DND-41 (cell line): ENCODE measurements at regions not wholly inside any gene's neighbourhood (a gene's known extent, or its start where the extent isn't known, plus 50 kb on each side); places are given as distances from the start of the nearest gene placed in this dataset.
"Not testable (repeated sequence)": the region's sequence is repeated elsewhere in the genome, so short reads cannot be mapped to it uniquely, and the experiment has no call there.

Source experiments
- ATAC-seq: fragments of 200-7000 bp; cut with Tn5 transposase; 3 replicates; pipeline ENCODE4 v1.9.1; 2021; ENCODE audit warnings: low read depth; ENCODE audit not compliant: insufficient read depth
- DNase-seq: peaks from one replicate; pipeline ENCODE4 v3.0.0-alpha.2; 2020
- H2AFZ ChIP-seq: 2 replicates; pipeline ENCODE4 v1.6.0; 2012; ENCODE audit warnings: low read depth, low read length
- H3K27ac ChIP-seq: 2 replicates; pipeline ENCODE4 v1.5.1; 2012; ENCODE audit warnings: low read length, inconsistent platforms
- H3K27me3 ChIP-seq: fragments of 200-600 bp; sonication (generic); 2 replicates; pipeline ENCODE4 v1.6.0; 2012; ENCODE audit warnings: low read length, mild to moderate bottlenecking, inconsistent platforms; ENCODE audit not compliant: insufficient read depth, poor library complexity
- H3K36me3 ChIP-seq: 2 replicates; pipeline ENCODE4 v1.5.1; 2012; ENCODE audit warnings: low read length, inconsistent platforms; ENCODE audit not compliant: insufficient read depth
- H3K4me1 ChIP-seq: 2 replicates; pipeline ENCODE4 v1.5.1; 2012; ENCODE audit warnings: mild to moderate bottlenecking, low read length; ENCODE audit not compliant: insufficient read depth
- H3K4me2 ChIP-seq: 2 replicates; pipeline ENCODE4 v1.6.0; 2012; ENCODE audit warnings: mild to moderate bottlenecking, moderate library complexity, low read length, inconsistent platforms; ENCODE audit not compliant: insufficient read depth
- H3K4me3 ChIP-seq, 2 experiments: fragments of 200-600 bp in 1 of 2; shearing (Covaris generic) in 1 of 2; 2 replicates each; pipeline ENCODE4 v1.5.1; 2012 to 2016; ENCODE audit warnings: inconsistent platforms in 2 of 2, low read length in 2 of 2, mild to moderate bottlenecking in 2 of 2, low read depth in 1 of 2, moderate library complexity in 1 of 2
- H3K79me2 ChIP-seq: 2 replicates; pipeline ENCODE4 v1.6.0; 2012; ENCODE audit warnings: low read length, inconsistent platforms; ENCODE audit not compliant: insufficient read depth
- H3K9ac ChIP-seq: 2 replicates; pipeline ENCODE4 v1.6.0; 2012; ENCODE audit warnings: low read depth, mild to moderate bottlenecking, inconsistent platforms, low read length, moderate library complexity
- H3K9me3 ChIP-seq: 2 replicates; pipeline ENCODE4 v1.5.1; 2012; ENCODE audit warnings: low read length, moderate library complexity, mild to moderate bottlenecking, inconsistent platforms; ENCODE audit not compliant: insufficient read depth, severe bottlenecking
- H4K20me1 ChIP-seq: 2 replicates; pipeline ENCODE4 v1.6.0; 2012; ENCODE audit warnings: low read length; ENCODE audit not compliant: insufficient read depth
- EZH2 ChIP-seq: IDR thresholded peaks from 3 replicates; pipeline ENCODE4 v1.6.1; 2012; ENCODE audit warnings: borderline replicate concordance, low read depth, mild to moderate bottlenecking, moderate library complexity, low read length, inconsistent platforms; ENCODE audit not compliant: severe bottlenecking
- TF ChIP-seq, protein P1 (sequence below): IDR thresholded peaks from 2 replicates; pipeline ENCODE4 v1.5.1; 2012; ENCODE audit warnings: borderline replicate concordance, low read length, moderate library complexity, mild to moderate bottlenecking; ENCODE audit not compliant: poor library complexity, severe bottlenecking; ENCODE audit errors: extremely low read depth

DNA sequence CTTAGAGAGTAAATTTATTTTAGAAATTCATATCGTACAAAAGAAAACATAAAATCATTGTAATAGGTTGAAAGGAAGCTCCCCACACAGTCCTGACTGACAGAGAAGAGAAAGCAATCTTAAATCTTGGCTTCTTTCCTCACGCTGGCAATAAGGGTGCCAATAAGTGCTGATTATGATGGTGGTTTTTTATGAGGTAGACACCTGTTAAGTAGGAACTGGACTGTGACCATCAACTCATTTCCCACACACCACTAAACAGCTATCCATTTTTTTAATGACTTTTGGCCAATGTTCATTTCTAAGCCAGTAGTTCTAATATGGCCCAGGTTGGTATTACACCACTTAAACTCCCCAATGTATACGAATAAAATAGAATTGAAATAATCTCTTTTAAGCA lies 893.5 kb upstream of the NUDT12 start:
- Histone ChIP-seq H3K27me3 (no peaks in the 10 kb centered on the region), H3K9me3 (no peaks in the 10 kb centered on the region), H3K4me1 (no peaks in the 10 kb centered on the region), H3K4me2 (no peak overlapping the region), H2AFZ (no peak overlapping the region), H3K27ac (no peak overlapping the region), H3K9ac (no peak overlapping the region), H4K20me1 (no peaks in the 10 kb centered on the region), H3K36me3 (no peaks in the 10 kb centered on the region), H3K4me3 (no peak overlapping the region), H3K79me2 (no peaks in the 10 kb centered on the region)
- no peak for TF ChIP-seq EZH2
- TF ChIP-seq, protein P1, sequence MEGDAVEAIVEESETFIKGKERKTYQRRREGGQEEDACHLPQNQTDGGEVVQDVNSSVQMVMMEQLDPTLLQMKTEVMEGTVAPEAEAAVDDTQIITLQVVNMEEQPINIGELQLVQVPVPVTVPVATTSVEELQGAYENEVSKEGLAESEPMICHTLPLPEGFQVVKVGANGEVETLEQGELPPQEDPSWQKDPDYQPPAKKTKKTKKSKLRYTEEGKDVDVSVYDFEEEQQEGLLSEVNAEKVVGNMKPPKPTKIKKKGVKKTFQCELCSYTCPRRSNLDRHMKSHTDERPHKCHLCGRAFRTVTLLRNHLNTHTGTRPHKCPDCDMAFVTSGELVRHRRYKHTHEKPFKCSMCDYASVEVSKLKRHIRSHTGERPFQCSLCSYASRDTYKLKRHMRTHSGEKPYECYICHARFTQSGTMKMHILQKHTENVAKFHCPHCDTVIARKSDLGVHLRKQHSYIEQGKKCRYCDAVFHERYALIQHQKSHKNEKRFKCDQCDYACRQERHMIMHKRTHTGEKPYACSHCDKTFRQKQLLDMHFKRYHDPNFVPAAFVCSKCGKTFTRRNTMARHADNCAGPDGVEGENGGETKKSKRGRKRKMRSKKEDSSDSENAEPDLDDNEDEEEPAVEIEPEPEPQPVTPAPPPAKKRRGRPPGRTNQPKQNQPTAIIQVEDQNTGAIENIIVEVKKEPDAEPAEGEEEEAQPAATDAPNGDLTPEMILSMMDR, result no peak
- no peak for ATAC-seq
- DNase-seq, result no peak

GRCh38 chr5:104452550-104452949 lies 890.0 kb upstream of the NUDT12 start:
- Histone ChIP-seq H3K9me3 (no peaks in the 10 kb centered on the region), H3K79me2 (no peaks in the 10 kb centered on the region), H3K4me3 (no peak overlapping the region), H3K4me1 (no peaks in the 10 kb centered on the region), H3K9ac (no peak overlapping the region), H2AFZ (no peak overlapping the region), H3K27me3 (no peaks in the 10 kb centered on the region), H3K4me2 (no peak overlapping the region), H3K27ac (no peak overlapping the region), H3K36me3 (no peaks in the 10 kb centered on the region), H4K20me1 (no peaks in the 10 kb centered on the region)
- TF ChIP-seq, protein P1, result no peak
- no peak for TF ChIP-seq EZH2
- DNase-seq (no peak), ATAC-seq (no peak)

DNA sequence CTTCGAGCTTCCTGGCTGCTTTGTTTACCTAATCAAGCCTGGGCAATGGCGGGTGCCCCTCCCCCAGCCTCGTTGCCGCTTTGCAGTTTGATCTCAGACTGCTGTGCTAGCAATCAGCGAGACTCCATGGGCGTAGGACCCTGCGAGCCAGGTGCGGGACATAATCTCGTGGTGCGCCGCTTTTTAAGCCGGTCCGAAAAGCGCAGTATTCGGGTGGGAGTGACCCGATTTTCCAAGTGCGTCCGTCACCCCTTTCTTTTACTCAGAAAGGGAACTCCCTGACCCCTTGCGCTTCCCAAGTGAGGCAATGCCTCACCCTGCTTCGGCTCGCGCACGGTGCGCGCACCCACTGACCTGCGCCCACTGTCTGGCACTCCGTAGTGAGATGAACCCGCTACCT lies 889.3 kb upstream of the NUDT12 start:
- H3K79me2 ChIP-seq, H3K9ac ChIP-seq, H3K9me3 ChIP-seq, H3K4me1 ChIP-seq, H3K4me3 ChIP-seq, H4K20me1 ChIP-seq, H3K27ac ChIP-seq, H2AFZ ChIP-seq, H3K36me3 ChIP-seq, DNase-seq, ATAC-seq, H3K27me3 ChIP-seq, H3K4me2 ChIP-seq: not testable (repeated sequence)

GRCh38 chr5:104444656-104445055 lies 882.1 kb upstream of the NUDT12 start:
- Histone ChIP-seq H2AFZ (no peak overlapping the region), H3K36me3 (no peaks in the 10 kb centered on the region), H3K9ac (no peak overlapping the region), H3K4me1 (no peaks in the 10 kb centered on the region), H3K4me3 (no peak overlapping the region), H3K27me3 (no peaks in the 10 kb centered on the region), H4K20me1 (no peaks in the 10 kb centered on the region), H3K79me2 (no peaks in the 10 kb centered on the region), H3K27ac (no peak overlapping the region), H3K4me2 (no peak overlapping the region), H3K9me3 (no peaks in the 10 kb centered on the region)
- DNase-seq (no peak), ATAC-seq (no peak)
- TF ChIP-seq, protein P1, result no peak
- TF ChIP-seq EZH2, result no peak
